ENCODE measurements at regions not wholly inside any gene's neighbourhood (a gene's known extent, or its start where the extent isn't known, plus 50 kb on each side); places are given as distances from the start of the nearest gene placed in this dataset.
"Not testable (repeated sequence)": the region's sequence is repeated elsewhere in the genome, so short reads cannot be mapped to it uniquely, and the experiment has no call there.

DNA sequence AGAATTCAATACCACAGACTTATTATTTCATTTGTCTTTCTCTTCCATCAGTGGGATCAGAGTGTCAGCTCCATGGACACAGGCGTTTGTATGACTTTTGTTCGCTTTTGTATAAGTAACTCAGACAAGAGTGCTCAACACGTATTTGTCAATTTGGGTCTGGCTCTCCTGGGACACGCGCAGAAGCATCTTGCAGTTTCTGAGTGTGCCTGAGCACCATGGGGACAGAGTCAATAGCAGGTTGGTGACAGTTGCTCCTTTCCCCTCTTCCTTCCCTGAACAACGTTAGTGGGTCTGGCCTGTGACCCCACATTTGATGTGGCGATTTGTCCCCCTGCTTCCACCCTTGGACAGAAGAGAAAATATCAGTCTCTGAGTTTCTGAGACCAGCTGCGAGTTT is 120.4 kb upstream of the SDK1 start:
- H3K4me2 ChIP-seq (ENCODE audit: control insufficient read depth, extremely low read depth, insufficient read depth, low read depth, low read length), result no peak overlapping the region
- dilution Hi-C loops (cut with MboI; ENCODE audit: extremely low pct_ligation_motif_present, low sequenced_read_pairs), result no loop called here
- H4K20me1 ChIP-seq (ENCODE audit: control insufficient read depth, extremely low read depth, insufficient read depth, low read length), result no peaks in the 10 kb centered on the region
- no peaks in the 10 kb centered on the region for H3K9me1 ChIP-seq (ENCODE audit: control insufficient read depth, extremely low read depth, insufficient read depth, low read length)
- H3K4me3 ChIP-seq (ENCODE audit: control insufficient read depth in 2 of 3, extremely low read depth in 1 of 3, insufficient read depth in 2 of 3, low read depth in 1 of 3, low read length in 3 of 3), result no peak overlapping the region
- H3K27me3 ChIP-seq (ENCODE audit: control insufficient read depth, extremely low read depth, insufficient read depth, low read length), result no peaks in the 10 kb centered on the region
- DNase-seq (ENCODE audit: low read depth, low spot score) (no peak), FAIRE-seq (no peak)
- TF ChIP-seq, protein P1, sequence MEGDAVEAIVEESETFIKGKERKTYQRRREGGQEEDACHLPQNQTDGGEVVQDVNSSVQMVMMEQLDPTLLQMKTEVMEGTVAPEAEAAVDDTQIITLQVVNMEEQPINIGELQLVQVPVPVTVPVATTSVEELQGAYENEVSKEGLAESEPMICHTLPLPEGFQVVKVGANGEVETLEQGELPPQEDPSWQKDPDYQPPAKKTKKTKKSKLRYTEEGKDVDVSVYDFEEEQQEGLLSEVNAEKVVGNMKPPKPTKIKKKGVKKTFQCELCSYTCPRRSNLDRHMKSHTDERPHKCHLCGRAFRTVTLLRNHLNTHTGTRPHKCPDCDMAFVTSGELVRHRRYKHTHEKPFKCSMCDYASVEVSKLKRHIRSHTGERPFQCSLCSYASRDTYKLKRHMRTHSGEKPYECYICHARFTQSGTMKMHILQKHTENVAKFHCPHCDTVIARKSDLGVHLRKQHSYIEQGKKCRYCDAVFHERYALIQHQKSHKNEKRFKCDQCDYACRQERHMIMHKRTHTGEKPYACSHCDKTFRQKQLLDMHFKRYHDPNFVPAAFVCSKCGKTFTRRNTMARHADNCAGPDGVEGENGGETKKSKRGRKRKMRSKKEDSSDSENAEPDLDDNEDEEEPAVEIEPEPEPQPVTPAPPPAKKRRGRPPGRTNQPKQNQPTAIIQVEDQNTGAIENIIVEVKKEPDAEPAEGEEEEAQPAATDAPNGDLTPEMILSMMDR (optimal IDR thresholded peaks at IDR 0.05 in 1 of 3, IDR thresholded peaks at IDR 0.05 in 1 of 3, conservative IDR thresholded peaks at IDR 0.05 in 1 of 3; ENCODE audit: extremely low read depth in 1 of 3, insufficient read depth in 2 of 3, low read length in 3 of 3), result no peak
- TF ChIP-seq EZH2 (IDR thresholded peaks at IDR 0.05; ENCODE audit: low read length), result no peak
- H3K27ac ChIP-seq (ENCODE audit: control insufficient read depth, insufficient read depth, low read length), result no peak overlapping the region
- H3K79me2 ChIP-seq (ENCODE audit: control insufficient read depth, insufficient read depth, low read length), result no peaks in the 10 kb centered on the region
- H3K9ac ChIP-seq (ENCODE audit: control insufficient read depth, extremely low read depth, insufficient read depth, low read length), result no peak overlapping the region
- H3K4me1 ChIP-seq (ENCODE audit: control insufficient read depth, extremely low read depth, insufficient read depth, low read length), result no peaks in the 10 kb centered on the region
- no peak overlapping the region for H2AFZ ChIP-seq (ENCODE audit: control insufficient read depth, low read length)
- no peaks in the 10 kb centered on the region for H3K9me3 ChIP-seq (ENCODE audit: control insufficient read depth, low read depth, low read length)
- H3K36me3 ChIP-seq (ENCODE audit: control insufficient read depth in 2 of 2, extremely low read depth in 1 of 2, insufficient read depth in 2 of 2, low read length in 2 of 2), result no peaks in the 10 kb centered on the region

DNA sequence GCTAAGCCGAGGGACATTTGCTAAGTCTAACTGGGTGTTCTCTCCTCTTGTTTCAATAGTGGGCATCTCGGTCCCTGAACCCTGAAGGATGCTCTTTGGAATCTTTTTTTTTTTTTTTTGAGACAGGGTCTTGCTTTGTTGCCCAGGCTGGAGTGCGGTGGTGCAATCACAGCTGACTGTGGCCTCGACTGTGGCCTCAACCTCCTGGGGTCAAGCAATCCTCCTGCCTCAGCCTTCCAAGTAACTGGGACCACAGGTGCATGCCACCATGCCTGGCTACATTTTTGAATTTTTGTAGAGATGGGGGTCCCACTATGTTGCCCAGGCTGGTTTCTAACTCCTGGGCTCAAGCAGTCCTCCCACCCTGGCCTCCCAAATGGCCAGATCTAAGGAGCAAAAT is 119.0 kb upstream of the SDK1 start:
- dilution Hi-C loops (cut with MboI; ENCODE audit: extremely low pct_ligation_motif_present, low sequenced_read_pairs); H3K79me2 ChIP-seq (ENCODE audit: control insufficient read depth, insufficient read depth, low read length); H3K27ac ChIP-seq (ENCODE audit: control insufficient read depth, insufficient read depth, low read length); H3K4me1 ChIP-seq (ENCODE audit: control insufficient read depth, extremely low read depth, insufficient read depth, low read length); FAIRE-seq; H3K36me3 ChIP-seq (ENCODE audit: control insufficient read depth in 2 of 2, extremely low read depth in 1 of 2, insufficient read depth in 2 of 2, low read length in 2 of 2); H4K20me1 ChIP-seq (ENCODE audit: control insufficient read depth, extremely low read depth, insufficient read depth, low read length); H3K4me2 ChIP-seq (ENCODE audit: control insufficient read depth, extremely low read depth, insufficient read depth, low read depth, low read length); H3K9me1 ChIP-seq (ENCODE audit: control insufficient read depth, extremely low read depth, insufficient read depth, low read length); H3K9me3 ChIP-seq (ENCODE audit: control insufficient read depth, low read depth, low read length); DNase-seq (ENCODE audit: low read depth, low spot score); H3K27me3 ChIP-seq (ENCODE audit: control insufficient read depth, extremely low read depth, insufficient read depth, low read length); H3K4me3 ChIP-seq (ENCODE audit: control insufficient read depth in 2 of 3, extremely low read depth in 1 of 3, insufficient read depth in 2 of 3, low read depth in 1 of 3, low read length in 3 of 3); H3K9ac ChIP-seq (ENCODE audit: control insufficient read depth, extremely low read depth, insufficient read depth, low read length); H2AFZ ChIP-seq (ENCODE audit: control insufficient read depth, low read length): not testable (repeated sequence)

DNA sequence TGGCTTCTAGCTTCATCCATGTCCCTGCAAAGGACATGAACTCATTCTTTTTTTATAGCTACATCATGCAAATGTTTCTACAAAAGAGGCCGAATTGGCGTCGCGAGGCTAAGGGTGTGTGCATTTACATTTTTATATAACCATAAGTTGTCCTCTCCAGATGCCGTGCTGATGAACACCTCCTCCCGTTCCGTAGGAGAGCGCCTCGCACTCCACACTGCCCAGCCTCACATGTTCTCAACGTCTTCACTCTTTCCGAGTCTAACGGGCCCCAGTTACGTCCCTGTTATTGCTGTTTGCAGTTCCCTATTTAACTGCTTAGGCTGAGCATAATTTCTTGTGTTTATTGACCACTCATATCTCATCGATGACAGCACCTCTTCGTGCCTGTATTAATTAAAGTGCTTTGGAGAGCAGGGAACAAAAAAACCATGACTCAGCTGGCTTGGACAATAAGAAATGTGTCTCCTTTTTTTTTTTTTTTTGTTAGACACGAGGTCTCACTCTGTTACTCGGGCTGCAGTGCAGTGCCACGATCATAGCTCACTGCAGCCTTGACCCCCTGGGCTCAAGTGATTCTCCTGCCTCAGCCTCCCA is 113.5 kb upstream of the SDK1 start:
- Histone ChIP-seq H3K4me3 (ENCODE audit: control insufficient read depth in 2 of 3, extremely low read depth in 1 of 3, insufficient read depth in 2 of 3, low read depth in 1 of 3, low read length in 3 of 3) (no peak overlapping the region), H2AFZ (ENCODE audit: control insufficient read depth, low read length) (no peak overlapping the region), H3K9me3 (ENCODE audit: control insufficient read depth, low read depth, low read length) (no peaks in the 10 kb centered on the region), H3K79me2 (ENCODE audit: control insufficient read depth, insufficient read depth, low read length) (no peaks in the 10 kb centered on the region), H3K27me3 (ENCODE audit: control insufficient read depth, extremely low read depth, insufficient read depth, low read length) (no peaks in the 10 kb centered on the region), H3K9ac (ENCODE audit: control insufficient read depth, extremely low read depth, insufficient read depth, low read length) (no peak overlapping the region), H3K36me3 (ENCODE audit: control insufficient read depth in 2 of 2, extremely low read depth in 1 of 2, insufficient read depth in 2 of 2, low read length in 2 of 2) (no peaks in the 10 kb centered on the region), H3K9me1 (ENCODE audit: control insufficient read depth, extremely low read depth, insufficient read depth, low read length) (no peaks in the 10 kb centered on the region), H3K27ac (ENCODE audit: control insufficient read depth, insufficient read depth, low read length) (no peak overlapping the region), H3K4me1 (ENCODE audit: control insufficient read depth, extremely low read depth, insufficient read depth, low read length) (no peaks in the 10 kb centered on the region), H4K20me1 (ENCODE audit: control insufficient read depth, extremely low read depth, insufficient read depth, low read length) (no peaks in the 10 kb centered on the region), H3K4me2 (ENCODE audit: control insufficient read depth, extremely low read depth, insufficient read depth, low read depth, low read length) (no peak overlapping the region)
- dilution Hi-C loops (cut with MboI; ENCODE audit: extremely low pct_ligation_motif_present, low sequenced_read_pairs), result no loop called here
- TF ChIP-seq, protein P1 (optimal IDR thresholded peaks at IDR 0.05 in 1 of 3, IDR thresholded peaks at IDR 0.05 in 1 of 3, conservative IDR thresholded peaks at IDR 0.05 in 1 of 3; ENCODE audit: extremely low read depth in 1 of 3, insufficient read depth in 2 of 3, low read length in 3 of 3), result no peak
- no peak for TF ChIP-seq EZH2 (IDR thresholded peaks at IDR 0.05; ENCODE audit: low read length)
- FAIRE-seq (no peak), DNase-seq (ENCODE audit: low read depth, low spot score) (no peak)

Data from keratinocyte (primary cell).